Immature natural killer cell (primary cell): ENCODE measurements at regions not wholly inside any gene's neighbourhood (a gene's known extent, or its start where the extent isn't known, plus 50 kb on each side); places are given as distances from the start of the nearest gene placed in this dataset.

Experiments
- DNase-seq, 3 donors: peaks; one replicate each; pipeline ENCODE4 v3.0.0; 2022; ENCODE audit warnings: mixed read lengths in 1 of 3
- H3K27ac Mint-ChIP-seq, 6 donors: one replicate each; pipeline ENCODE4 v1.8.0; 2020; ENCODE audit warnings: mixed read lengths in 6 of 6, mild to moderate bottlenecking in 5 of 6, inconsistent platforms in 4 of 6, moderate library complexity in 3 of 6
- H3K27me3 Mint-ChIP-seq, 3 donors: one replicate each; pipeline ENCODE4 v1.8.0; 2020 to 2021; ENCODE audit warnings: low read depth in 3 of 3, mild to moderate bottlenecking in 3 of 3, mixed read lengths in 3 of 3, moderate library complexity in 3 of 3, inconsistent platforms in 1 of 3
- H3K36me3 Mint-ChIP-seq, 3 donors: one replicate each; pipeline ENCODE4 v1.8.0; 2020; ENCODE audit warnings: mixed read lengths in 3 of 3, inconsistent platforms in 2 of 3, mild to moderate bottlenecking in 2 of 3
- H3K4me1 Mint-ChIP-seq, 2 donors: one replicate each; pipeline ENCODE4 v1.8.0; 2020; ENCODE audit warnings: inconsistent platforms in 2 of 2, mild to moderate bottlenecking in 2 of 2, mixed read lengths in 2 of 2, moderate library complexity in 1 of 2
- H3K4me3 Mint-ChIP-seq, 5 donors: one replicate each; pipeline ENCODE4 v1.8.0; 2020; ENCODE audit warnings: mild to moderate bottlenecking in 5 of 5, mixed read lengths in 5 of 5, inconsistent platforms in 3 of 5, moderate library complexity in 3 of 5
- H3K9me3 Mint-ChIP-seq, 6 donors: one replicate each; pipeline ENCODE4 v1.8.0; 2020; ENCODE audit warnings: mild to moderate bottlenecking in 6 of 6, mixed read lengths in 6 of 6, inconsistent platforms in 4 of 6, moderate library complexity in 3 of 6

DNA sequence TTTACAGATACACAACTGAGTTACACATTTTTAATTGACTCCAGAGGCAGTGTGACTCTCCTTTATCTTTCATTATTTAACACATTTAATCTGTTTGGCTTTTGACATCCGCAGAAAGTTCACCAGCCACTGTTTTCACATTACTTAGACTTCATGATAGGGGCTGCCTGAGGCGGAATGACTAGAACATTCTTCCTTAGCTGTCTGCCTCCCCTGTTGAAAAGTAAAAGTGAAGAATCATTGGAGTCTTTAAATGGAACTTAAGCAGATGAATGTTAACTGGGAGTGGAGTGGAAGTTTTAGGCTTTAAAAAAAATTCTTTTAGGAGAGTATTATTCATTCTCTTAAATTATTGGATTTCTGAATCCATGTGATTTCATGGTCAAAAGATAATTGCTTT is 229.2 kb upstream of the MTNR1B start:
- Mint-ChIP-seq H3K36me3 (no peaks in the 10 kb centered on the region), H3K27ac (no peak overlapping the region), H3K27me3 (peaks cover 0 to 2% (median 0%) of the 10 kb centered on the region in 3 donors), H3K4me3 (no peak overlapping the region), H3K4me1 (no peaks in the 10 kb centered on the region), H3K9me3 (peaks cover 0 to 7% (median 0%) of the 10 kb centered on the region in 6 donors)
- DNase-seq: no peak

- peaks cover 0 to 7% (median 3%) of the 10 kb centered on the region in 6 donors for H3K9me3 Mint-ChIP-seq
- no peaks in the 10 kb centered on the region for H3K4me1 Mint-ChIP-seq
- no peaks in the 10 kb centered on the region for H3K36me3 Mint-ChIP-seq
- peaks cover 0 to 2% (median 1%) of the 10 kb centered on the region in 3 donors for H3K27me3 Mint-ChIP-seq
- no peak overlapping the region for H3K27ac Mint-ChIP-seq
- DNase-seq: no peak
- no peak overlapping the region for H3K4me3 Mint-ChIP-seq
These were observed 224.4 kb upstream of the MTNR1B start for GRCh38 chr11:92744929-92745585.

GRCh38 chr11:92750794-92751193 is 218.7 kb upstream of the MTNR1B start:
- DNase-seq: no peak
- H3K27ac Mint-ChIP-seq: no peak overlapping the region
- H3K27me3 Mint-ChIP-seq: peaks cover 0 to 1% (median 0%) of the 10 kb centered on the region in 3 donors
- H3K4me1 Mint-ChIP-seq: no peaks in the 10 kb centered on the region
- H3K36me3 Mint-ChIP-seq: no peaks in the 10 kb centered on the region
- no peak overlapping the region for H3K4me3 Mint-ChIP-seq
- peaks cover 0 to 13% (median 5%) of the 10 kb centered on the region in 6 donors for H3K9me3 Mint-ChIP-seq

DNA sequence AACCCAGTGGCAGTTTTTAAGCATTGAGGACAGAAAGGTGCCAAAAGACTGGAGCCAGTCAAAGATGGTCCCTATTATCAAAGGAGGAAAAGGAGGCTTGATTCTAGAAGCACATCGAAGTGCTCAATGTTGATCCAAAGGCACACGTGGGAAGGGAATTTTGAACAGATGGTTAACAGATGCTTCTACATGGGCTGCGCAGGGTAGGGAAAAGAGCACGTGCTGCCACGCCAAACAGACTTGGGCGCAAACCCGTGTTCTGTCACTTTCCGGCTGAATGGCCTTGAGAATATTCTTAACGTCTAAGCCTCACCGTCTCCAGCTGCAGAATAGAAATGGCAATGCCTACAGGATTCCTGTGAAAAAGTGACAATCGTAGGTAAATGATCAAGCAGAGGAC is 217.9 kb upstream of the MTNR1B start:
- Mint-ChIP-seq H3K4me3 (no peak overlapping the region), H3K27ac (no peak overlapping the region), H3K4me1 (no peaks in the 10 kb centered on the region), H3K36me3 (no peaks in the 10 kb centered on the region), H3K27me3 (peaks cover 0 to 1% (median 0%) of the 10 kb centered on the region in 3 donors), H3K9me3 (peaks cover 0 to 15% (median 5%) of the 10 kb centered on the region in 6 donors)
- DNase-seq: no peak

- H3K27me3 Mint-ChIP-seq: peaks cover 0 to 1% (median under 1%) of the 10 kb centered on the region in 3 donors
- no peak for DNase-seq
- no peak overlapping the region for H3K27ac Mint-ChIP-seq
- no peaks in the 10 kb centered on the region for H3K36me3 Mint-ChIP-seq
- H3K4me3 Mint-ChIP-seq: no peak overlapping the region
- H3K9me3 Mint-ChIP-seq: peaks cover 0 to 15% (median 5%) of the 10 kb centered on the region in 6 donors
- no peaks in the 10 kb centered on the region for H3K4me1 Mint-ChIP-seq
These were observed 217.3 kb upstream of the MTNR1B start for GRCh38 chr11:92752122-92752521.

- Mint-ChIP-seq H3K27ac (no peak overlapping the region), H3K9me3 (peaks cover 0 to 16% (median 5%) of the 10 kb centered on the region in 6 donors), H3K36me3 (no peaks in the 10 kb centered on the region), H3K27me3 (peaks cover 0 to 3% (median 1%) of the 10 kb centered on the region in 3 donors), H3K4me3 (no peak overlapping the region), H3K4me1 (no peaks in the 10 kb centered on the region)
- DNase-seq: no peak
These were observed 216.3 kb upstream of the MTNR1B start for GRCh38 chr11:92753161-92753560.

- Mint-ChIP-seq H3K27ac (no peak overlapping the region), H3K36me3 (no peaks in the 10 kb centered on the region), H3K9me3 (peaks cover 0 to 10% (median 2%) of the 10 kb centered on the region in 6 donors), H3K4me1 (no peaks in the 10 kb centered on the region), H3K4me3 (no peak overlapping the region), H3K27me3 (peaks cover 0 to 3% (median 2%) of the 10 kb centered on the region in 3 donors)
- no peak for DNase-seq
These were observed 211.1 kb upstream of the MTNR1B start for GRCh38 chr11:92758241-92758780.

DNA sequence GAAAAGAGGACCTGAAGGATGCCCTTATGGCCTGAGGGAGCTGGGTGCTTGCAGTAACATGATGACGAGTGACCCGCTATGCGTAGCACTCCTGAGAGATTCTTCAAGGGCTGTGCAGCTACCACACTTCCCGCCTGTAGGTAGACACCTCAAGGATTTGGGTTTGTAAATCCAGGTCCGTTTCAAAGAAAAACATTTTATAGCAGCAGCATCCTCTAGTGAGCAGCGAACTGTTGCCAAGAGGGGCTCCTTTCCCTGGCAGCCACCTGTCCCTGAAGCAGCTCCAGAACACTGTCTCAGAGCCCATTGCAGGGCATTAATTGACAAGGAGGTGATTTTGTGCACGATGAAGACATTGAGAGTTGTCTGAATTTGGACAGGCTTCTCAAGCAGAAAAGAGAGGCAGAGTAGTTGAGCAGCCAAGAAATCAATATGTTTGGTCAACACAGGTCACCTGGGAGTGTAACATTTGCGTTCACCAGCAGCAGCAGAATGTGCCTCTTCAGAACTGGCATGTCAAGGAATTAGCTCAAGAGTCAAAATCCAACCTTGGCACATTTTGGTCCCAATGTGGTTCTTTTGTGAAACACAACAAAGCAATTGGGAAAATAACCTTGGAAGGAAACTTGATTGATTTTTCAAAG is 209.8 kb upstream of the MTNR1B start:
- no peaks in the 10 kb centered on the region for H3K36me3 Mint-ChIP-seq
- peaks cover 0 to 10% (median 0%) of the 10 kb centered on the region in 6 donors for H3K9me3 Mint-ChIP-seq
- H3K4me3 Mint-ChIP-seq: no peak overlapping the region
- peaks cover 0 to 4% (median 3%) of the 10 kb centered on the region in 3 donors for H3K27me3 Mint-ChIP-seq
- no peak for DNase-seq
- no peaks in the 10 kb centered on the region for H3K4me1 Mint-ChIP-seq
- no peak overlapping the region for H3K27ac Mint-ChIP-seq

DNA sequence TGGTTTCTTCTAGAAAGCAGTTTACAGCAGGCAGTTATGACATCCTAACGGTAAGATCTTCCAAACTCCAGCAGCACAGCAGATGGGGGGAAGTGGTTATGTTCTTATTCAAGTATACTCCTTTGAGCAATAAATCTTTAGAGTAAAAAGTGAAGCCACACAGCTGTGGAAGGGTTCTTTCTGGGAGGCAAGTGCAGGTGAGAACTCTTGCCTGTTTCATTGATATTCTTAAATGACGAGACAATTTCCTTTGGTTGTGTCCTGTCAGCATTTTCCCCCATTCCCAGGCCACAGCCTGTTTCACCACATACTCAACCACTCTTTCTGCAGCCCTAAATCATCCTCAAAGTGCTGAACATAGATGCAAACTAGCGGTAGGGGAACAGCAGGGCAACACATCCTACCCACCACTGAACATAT is 207.3 kb upstream of the MTNR1B start:
- H3K9me3 Mint-ChIP-seq: peaks cover 0 to 8% (median 0%) of the 10 kb centered on the region in 6 donors
- H3K4me3 Mint-ChIP-seq: no peak overlapping the region
- DNase-seq: no peak
- H3K36me3 Mint-ChIP-seq: no peaks in the 10 kb centered on the region
- H3K27ac Mint-ChIP-seq: no peak overlapping the region
- H3K27me3 Mint-ChIP-seq: peaks cover 3 to 7% (median 3%) of the 10 kb centered on the region in 3 donors
- peaks cover 6 to 16% of the 10 kb centered on the region in 2 donors for H3K4me1 Mint-ChIP-seq

DNA sequence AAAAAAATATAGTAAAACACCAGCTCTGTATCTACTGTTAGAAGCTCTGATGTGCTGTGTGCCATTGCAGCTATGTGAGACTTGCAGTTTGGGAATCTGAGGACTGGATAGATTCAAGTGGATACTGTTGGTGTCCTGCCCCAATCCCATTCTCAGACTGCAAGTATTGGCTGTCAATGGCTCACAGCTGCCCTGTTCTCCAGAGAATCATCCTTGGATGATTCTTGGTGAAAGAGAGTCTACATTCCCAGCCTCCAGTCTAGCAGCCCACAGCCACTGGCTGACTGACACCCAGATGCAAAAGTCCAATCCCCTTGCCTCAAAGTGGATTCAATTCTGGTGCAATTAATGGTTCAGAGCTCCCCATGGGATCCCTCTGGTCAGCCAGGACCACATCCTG is 206.1 kb upstream of the MTNR1B start:
- Mint-ChIP-seq H3K36me3 (no peaks in the 10 kb centered on the region), H3K4me3 (no peak overlapping the region), H3K4me1 (peaks cover 10 to 21% of the 10 kb centered on the region in 2 donors), H3K27ac (no peak overlapping the region), H3K9me3 (peaks cover 0 to 6% (median 0%) of the 10 kb centered on the region in 6 donors), H3K27me3 (peaks cover 0 to 7% (median 3%) of the 10 kb centered on the region in 3 donors)
- DNase-seq: no peak

- peaks cover 0 to 6% (median 0%) of the 10 kb centered on the region in 6 donors for H3K9me3 Mint-ChIP-seq
- H3K27me3 Mint-ChIP-seq: peaks cover 0 to 7% (median 3%) of the 10 kb centered on the region in 3 donors
- no peaks in the 10 kb centered on the region for H3K36me3 Mint-ChIP-seq
- H3K4me3 Mint-ChIP-seq: no peak overlapping the region
- DNase-seq: no peak
- H3K27ac Mint-ChIP-seq: no peak overlapping the region
- H3K4me1 Mint-ChIP-seq: peaks cover 10 to 21% of the 10 kb centered on the region in 2 donors
These were observed 205.3 kb upstream of the MTNR1B start for GRCh38 chr11:92764128-92764527.

- Mint-ChIP-seq H3K9me3 (peaks cover 0 to 6% (median 0%) of the 10 kb centered on the region in 6 donors), H3K4me1 (peaks cover 10 to 21% of the 10 kb centered on the region in 2 donors), H3K4me3 (no peak overlapping the region), H3K27ac (no peak overlapping the region), H3K27me3 (peaks cover 0 to 7% (median 3%) of the 10 kb centered on the region in 3 donors), H3K36me3 (no peaks in the 10 kb centered on the region)
- no peak for DNase-seq
These were observed 204.2 kb upstream of the MTNR1B start for GRCh38 chr11:92765082-92765840.

DNA sequence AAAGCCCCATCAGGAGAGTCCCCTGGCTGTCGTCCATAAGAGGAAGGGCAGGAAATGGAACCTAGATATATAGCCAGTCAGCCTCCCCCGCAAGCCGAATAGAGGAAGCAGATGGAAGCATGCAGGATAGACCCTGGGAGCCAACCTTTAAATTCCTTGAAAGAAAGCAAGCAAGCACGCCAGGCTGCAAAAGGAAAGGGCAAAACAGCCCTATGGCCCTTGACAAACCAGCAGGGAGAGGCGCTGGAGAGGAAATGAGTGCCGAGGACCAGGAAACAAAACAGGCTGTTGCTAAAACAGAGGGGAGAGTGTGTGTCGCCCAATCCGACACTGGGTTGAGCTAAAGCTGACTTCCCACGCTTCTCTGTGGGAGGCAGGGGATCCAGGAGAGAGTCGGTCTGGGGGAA is 203.5 kb upstream of the MTNR1B start:
- Mint-ChIP-seq H3K36me3 (no peaks in the 10 kb centered on the region), H3K9me3 (peaks cover 0 to 6% (median 0%) of the 10 kb centered on the region in 6 donors), H3K4me1 (peaks cover 10 to 23% of the 10 kb centered on the region in 2 donors), H3K27ac (no peak overlapping the region), H3K27me3 (peaks cover 0 to 7% (median 3%) of the 10 kb centered on the region in 3 donors), H3K4me3 (peak overlapping the region; percentile 43 to 74 (median 50))
- DNase-seq: no peak
